ENCODE measurements at regions not wholly inside any gene's neighbourhood (a gene's known extent, or its start where the extent isn't known, plus 50 kb on each side); places are given as distances from the start of the nearest gene placed in this dataset.

- FAIRE-seq (no peak), ATAC-seq (no peak), DNase-seq (ENCODE audit: extremely low read depth in 1 of 4, low spot score in 3 of 4) (no peak)
- Histone ChIP-seq H3K4me2 (ENCODE audit: insufficient read depth, low read length) (no peak overlapping the region), H3K27me3 (ENCODE audit: control insufficient read depth in 2 of 2, insufficient read depth in 2 of 2, low read length in 2 of 2) (peaks cover 0 to 26% of the 10 kb centered on the region in 2 experiments; a peak in 3 of 5 replicates), H2AFZ (ENCODE audit: low read depth, low read length) (no peak overlapping the region), H3K79me2 (ENCODE audit: control insufficient read depth, insufficient read depth, low read length) (no peaks in the 10 kb centered on the region), H4K20me1 (replicated peaks; ENCODE audit: control insufficient read depth, insufficient read depth, low read length) (peaks cover 5% of the 10 kb centered on the region; the same call in 1 of the 2 replicates), H3K36me3 (ENCODE audit: control insufficient read depth, insufficient read depth, low read length) (no peaks in the 10 kb centered on the region), H3K4me1 (replicated peaks in 1 of 2; ENCODE audit: control insufficient read depth in 2 of 2, insufficient read depth in 2 of 2, low read length in 2 of 2) (no peaks in the 10 kb centered on the region), H3K27ac (ENCODE audit: extremely low read depth, low read depth, low read length) (no peak overlapping the region), H3K9ac (ENCODE audit: insufficient read depth in 1 of 2, low read depth in 2 of 2, low read length in 2 of 2) (no peak overlapping the region), H3K9me3 (replicated peaks; ENCODE audit: control insufficient read depth, insufficient read depth, low read depth, low read length) (no peaks in the 10 kb centered on the region), H3K9me1 (ENCODE audit: control insufficient read depth, insufficient read depth, low read length) (no peaks in the 10 kb centered on the region), H3K4me3 (no peak overlapping the region)
- CTCF ChIA-PET (ENCODE audit: low intra/inter-chr PET ratio), result no interaction called here
- intact Hi-C loops (cut with micrococcal nuclease), result no loop called here
- in situ Hi-C loops (cut with MboI), result no loop called here
- BruUV-seq (replicated peaks), result no TSS peak
- POLR2A ChIA-PET, result interaction anchor here (0.6 kb wide), 1 partner anchor 33 kb away, joined by 3 read pairs; no protein-coding TSS in a partner anchor
- WGBS (ENCODE audit: insufficient coverage, low coverage, missing lambda C conversion rate), result 0% methylated on average over 13 of the region's 13 CpGs
- TF ChIP-seq RBM15 (IDR thresholded peaks at IDR 0.05; ENCODE audit: insufficient read depth, low read length) (no peak), DNMT1 (IDR thresholded peaks at IDR 0.05) (no peak), MCM3 (IDR thresholded peaks at IDR 0.05) (no peak), ZNF282 (CRISPR knock-in tag; IDR thresholded peaks at IDR 0.05) (no peak), ZNF764 (CRISPR knock-in tag; IDR thresholded peaks at IDR 0.05; ENCODE audit: low read depth) (no peak), FOXA1 (IDR thresholded peaks at IDR 0.05; ENCODE audit: borderline replicate concordance) (no peak), NR4A1 (CRISPR knock-in tag; IDR thresholded peaks at IDR 0.05) (no peak), NR4A1 (tag; IDR thresholded peaks at IDR 0.05) (no peak), ELF2 (CRISPR knock-in tag; IDR thresholded peaks at IDR 0.05) (no peak), CHD7 (IDR thresholded peaks at IDR 0.05; ENCODE audit: low read depth, low read length) (no peak), SMAD4 (CRISPR knock-in tag; conservative IDR thresholded peaks at IDR 0.05) (no peak)
These were observed 110.6 kb upstream of the NECTIN1 start for GRCh38 chr11:119839476-119840133.

Data from K562 (cell line).